ENCODE measurements at regions not wholly inside any gene's neighbourhood (a gene's known extent, or its start where the extent isn't known, plus 50 kb on each side); places are given as distances from the start of the nearest gene placed in this dataset.

DNA sequence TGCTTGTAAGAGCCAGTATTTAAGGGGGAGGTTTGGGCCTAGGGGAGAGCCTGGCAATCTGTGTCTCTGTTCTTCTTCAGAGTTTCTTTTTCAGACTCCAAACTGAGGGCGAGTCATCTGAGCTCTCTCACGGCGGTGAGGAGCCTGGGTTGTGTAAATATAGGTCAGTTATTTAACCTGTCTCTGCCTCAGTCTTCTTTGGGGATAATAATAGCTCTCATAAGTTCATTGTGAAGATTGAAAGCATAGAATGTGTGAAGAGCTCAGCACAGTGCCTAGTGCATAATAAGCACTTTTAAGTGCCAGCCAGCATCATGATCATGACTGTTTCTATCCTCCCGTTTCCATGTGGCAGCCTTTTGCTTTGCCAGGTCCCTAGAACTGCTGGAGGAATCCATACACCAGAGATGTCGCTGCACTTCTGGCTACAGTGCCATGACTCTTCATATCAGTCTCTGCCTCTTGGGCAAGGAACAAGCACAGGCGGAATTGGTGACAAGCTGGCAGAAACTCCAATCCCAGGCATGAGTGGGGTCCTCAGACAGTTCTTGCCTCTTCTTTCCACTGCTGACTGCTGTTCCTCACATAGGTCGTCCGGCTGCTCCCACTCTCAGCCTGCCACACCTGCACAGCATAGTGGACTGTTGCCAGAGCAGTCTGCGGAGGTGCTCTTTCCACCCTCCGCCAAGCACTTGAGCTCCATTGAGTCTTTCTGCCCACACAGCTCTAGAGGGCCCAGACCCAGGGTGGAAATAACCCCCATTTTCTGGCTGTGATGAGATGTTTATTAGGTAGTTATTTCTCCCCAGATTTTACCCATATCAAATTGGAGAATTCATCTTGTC, 103.7 kb upstream of the MAML3 start:
- H2AFZ ChIP-seq (ENCODE audit: low read depth, low read length) = no peak overlapping the region
- DNase-seq (no peak), ATAC-seq (ENCODE audit: insufficient read depth, low read depth) (no peak)
- no peak overlapping the region for H3K4me2 ChIP-seq (ENCODE audit: insufficient read depth, low read length)
- no peaks in the 10 kb centered on the region for H3K36me3 ChIP-seq (ENCODE audit: insufficient read depth, low read length)
- no peak overlapping the region for H3K27ac ChIP-seq (ENCODE audit: low read length)
- no peaks in the 10 kb centered on the region for H3K79me2 ChIP-seq (ENCODE audit: insufficient read depth, low read length)
- no peak for TF ChIP-seq EZH2 (IDR thresholded peaks at IDR 0.05; ENCODE audit: borderline replicate concordance, low read depth, low read length, severe bottlenecking)
- TF ChIP-seq, protein P1, sequence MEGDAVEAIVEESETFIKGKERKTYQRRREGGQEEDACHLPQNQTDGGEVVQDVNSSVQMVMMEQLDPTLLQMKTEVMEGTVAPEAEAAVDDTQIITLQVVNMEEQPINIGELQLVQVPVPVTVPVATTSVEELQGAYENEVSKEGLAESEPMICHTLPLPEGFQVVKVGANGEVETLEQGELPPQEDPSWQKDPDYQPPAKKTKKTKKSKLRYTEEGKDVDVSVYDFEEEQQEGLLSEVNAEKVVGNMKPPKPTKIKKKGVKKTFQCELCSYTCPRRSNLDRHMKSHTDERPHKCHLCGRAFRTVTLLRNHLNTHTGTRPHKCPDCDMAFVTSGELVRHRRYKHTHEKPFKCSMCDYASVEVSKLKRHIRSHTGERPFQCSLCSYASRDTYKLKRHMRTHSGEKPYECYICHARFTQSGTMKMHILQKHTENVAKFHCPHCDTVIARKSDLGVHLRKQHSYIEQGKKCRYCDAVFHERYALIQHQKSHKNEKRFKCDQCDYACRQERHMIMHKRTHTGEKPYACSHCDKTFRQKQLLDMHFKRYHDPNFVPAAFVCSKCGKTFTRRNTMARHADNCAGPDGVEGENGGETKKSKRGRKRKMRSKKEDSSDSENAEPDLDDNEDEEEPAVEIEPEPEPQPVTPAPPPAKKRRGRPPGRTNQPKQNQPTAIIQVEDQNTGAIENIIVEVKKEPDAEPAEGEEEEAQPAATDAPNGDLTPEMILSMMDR (IDR thresholded peaks at IDR 0.05; ENCODE audit: borderline replicate concordance, extremely low read depth, low read length, poor library complexity, severe bottlenecking) = no peak
- H3K4me1 ChIP-seq (ENCODE audit: insufficient read depth, low read length) = peaks cover 7% of the 10 kb centered on the region
- no peaks in the 10 kb centered on the region for H4K20me1 ChIP-seq (ENCODE audit: insufficient read depth, low read length)
- no peak overlapping the region for H3K9ac ChIP-seq (ENCODE audit: low read depth, low read length)
- H3K27me3 ChIP-seq (ENCODE audit: insufficient read depth, low read length, poor library complexity) = peaks cover 11% of the 10 kb centered on the region
- no peak overlapping the region for H3K4me3 ChIP-seq (ENCODE audit: low read depth in 1 of 2, low read length in 2 of 2)
- H3K9me3 ChIP-seq (ENCODE audit: insufficient read depth, low read length, severe bottlenecking) = no peaks in the 10 kb centered on the region

DNA sequence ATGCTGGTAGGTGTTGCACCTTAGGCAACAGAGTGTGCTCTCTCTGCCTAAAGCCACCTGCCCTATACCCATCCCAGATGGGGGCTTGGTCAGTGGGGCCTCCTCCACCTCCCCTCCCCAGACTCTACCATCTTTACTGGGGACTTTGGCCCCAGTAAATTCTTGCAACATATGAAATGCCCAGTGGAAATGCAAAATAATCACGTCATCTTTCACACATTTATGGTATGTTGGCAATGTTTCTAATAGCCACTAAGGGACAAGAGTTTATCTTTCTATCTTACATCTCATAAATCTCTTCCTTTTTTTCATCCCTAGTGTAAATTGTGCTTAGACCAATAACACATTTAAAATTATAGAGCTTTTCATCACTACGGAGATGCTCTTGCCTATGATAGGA, 103.0 kb upstream of the MAML3 start:
- no peak overlapping the region for H3K4me3 ChIP-seq (ENCODE audit: low read depth in 1 of 2, low read length in 2 of 2)
- no peaks in the 10 kb centered on the region for H3K36me3 ChIP-seq (ENCODE audit: insufficient read depth, low read length)
- no peak for DNase-seq
- H2AFZ ChIP-seq (ENCODE audit: low read depth, low read length) = no peak overlapping the region
- H3K9me3 ChIP-seq (ENCODE audit: insufficient read depth, low read length, severe bottlenecking) = no peaks in the 10 kb centered on the region
- H3K4me1 ChIP-seq (ENCODE audit: insufficient read depth, low read length) = peaks cover 13% of the 10 kb centered on the region
- H3K79me2 ChIP-seq (ENCODE audit: insufficient read depth, low read length) = no peaks in the 10 kb centered on the region
- no peak for ATAC-seq (ENCODE audit: insufficient read depth, low read depth)
- no peak overlapping the region for H3K4me2 ChIP-seq (ENCODE audit: insufficient read depth, low read length)
- no peaks in the 10 kb centered on the region for H4K20me1 ChIP-seq (ENCODE audit: insufficient read depth, low read length)
- H3K27ac ChIP-seq (ENCODE audit: low read length) = no peak overlapping the region
- no peak overlapping the region for H3K9ac ChIP-seq (ENCODE audit: low read depth, low read length)
- H3K27me3 ChIP-seq (ENCODE audit: insufficient read depth, low read length, poor library complexity) = peaks cover 15% of the 10 kb centered on the region
- TF ChIP-seq, protein P1 (IDR thresholded peaks at IDR 0.05; ENCODE audit: borderline replicate concordance, extremely low read depth, low read length, poor library complexity, severe bottlenecking) = no peak
- no peak for TF ChIP-seq EZH2 (IDR thresholded peaks at IDR 0.05; ENCODE audit: borderline replicate concordance, low read depth, low read length, severe bottlenecking)

DNA sequence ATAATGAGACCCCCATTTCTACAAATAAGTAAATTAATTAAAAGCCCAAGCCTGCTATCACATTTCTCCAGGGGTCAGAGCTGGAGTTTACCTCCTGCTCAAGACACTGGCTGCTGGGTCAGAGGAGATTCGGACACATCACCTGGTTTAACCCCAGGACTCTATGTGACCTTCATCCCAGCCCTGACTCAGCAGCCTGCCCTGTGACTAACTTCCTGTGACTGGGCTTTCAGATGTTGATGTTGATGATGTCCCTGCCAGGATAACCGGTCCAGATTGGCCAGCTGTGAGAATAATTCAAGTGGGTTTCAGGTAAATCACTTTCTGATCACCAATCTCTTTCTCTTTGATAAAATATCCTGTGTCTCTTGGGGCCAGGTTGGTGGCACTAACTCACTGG, 102.4 kb upstream of the MAML3 start:
- Histone ChIP-seq H3K9ac (ENCODE audit: low read depth, low read length) (no peak overlapping the region), H3K36me3 (ENCODE audit: insufficient read depth, low read length) (no peaks in the 10 kb centered on the region), H3K27me3 (ENCODE audit: insufficient read depth, low read length, poor library complexity) (peaks cover 12% of the 10 kb centered on the region), H3K79me2 (ENCODE audit: insufficient read depth, low read length) (no peaks in the 10 kb centered on the region), H2AFZ (ENCODE audit: low read depth, low read length) (no peak overlapping the region), H3K27ac (ENCODE audit: low read length) (no peak overlapping the region), H3K9me3 (ENCODE audit: insufficient read depth, low read length, severe bottlenecking) (no peaks in the 10 kb centered on the region), H3K4me1 (ENCODE audit: insufficient read depth, low read length) (peaks cover 13% of the 10 kb centered on the region), H4K20me1 (ENCODE audit: insufficient read depth, low read length) (no peaks in the 10 kb centered on the region), H3K4me2 (ENCODE audit: insufficient read depth, low read length) (no peak overlapping the region), H3K4me3 (ENCODE audit: low read depth in 1 of 2, low read length in 2 of 2) (no peak overlapping the region)
- no peak for DNase-seq
- TF ChIP-seq EZH2 (IDR thresholded peaks at IDR 0.05; ENCODE audit: borderline replicate concordance, low read depth, low read length, severe bottlenecking) = no peak
- TF ChIP-seq, protein P1 (IDR thresholded peaks at IDR 0.05; ENCODE audit: borderline replicate concordance, extremely low read depth, low read length, poor library complexity, severe bottlenecking) = no peak
- ATAC-seq (ENCODE audit: insufficient read depth, low read depth) = no peak
